Endothelial cell of umbilical vein (primary cell): ENCODE measurements at regions not wholly inside any gene's neighbourhood (a gene's known extent, or its start where the extent isn't known, plus 50 kb on each side); places are given as distances from the start of the nearest gene placed in this dataset.

Experiments
- BruUV-seq: library from RNA; stranded (reverse); fragments of 400-500 nt; replicated peaks from 2 replicates; lab custom pipeline; 2021; lab: Mats Ljungman, UMichigan
- CTCF ChIA-PET: fragments of 300-600, 350-600 bp; sonication (Branson Sonifier 250); formaldehyde crosslinking; loops from one replicate; lab custom pipeline; 2021; ENCODE audit warnings: antibody characterized with exemption, inconsistent platforms; lab: Charles Lee
- POLR2A ChIA-PET: fragments of 300-600, 350-600 bp; sonication (Branson Sonifier 250); formaldehyde crosslinking; loops from one replicate; lab custom pipeline; 2021; ENCODE audit warnings: antibody characterized with exemption, inconsistent platforms; lab: Charles Lee
- DNase-seq: peaks from one replicate; pipeline ENCODE4 v3.0.0-alpha.2; 2011; ENCODE audit warnings: low read depth, low spot score
- FAIRE-seq: peaks from 2 replicates; lab custom pipeline; 2011; peaks lifted over from hg19 to GRCh38; lab: Jason Lieb, UNC
- H2AFZ ChIP-seq: 2 replicates; pipeline ENCODE4 v1.6.0; 2012; ENCODE audit warnings: low read depth, low read length, control low read depth, inconsistent platforms
- H3K27ac ChIP-seq: 2 replicates; pipeline ENCODE4 v1.5.1; 2011; ENCODE audit warnings: low read depth, mild to moderate bottlenecking, control low read depth, low read length, moderate library complexity; ENCODE audit not compliant: insufficient read depth
- H3K27me3 ChIP-seq, 2 experiments: 2 replicates each; pipeline versions ENCODE4 v1.6.0 to v1.6.1; 2011; ENCODE audit warnings: low read length in 2 of 2, mixed read lengths in 1 of 2; ENCODE audit not compliant: control insufficient read depth in 2 of 2, insufficient read depth in 2 of 2
- H3K36me3 ChIP-seq, 2 experiments: 2 replicates in 1 of 2; 3 replicates in 1 of 2; pipeline ENCODE4 v1.5.1; 2011; ENCODE audit warnings: low read length in 2 of 2, mild to moderate bottlenecking in 1 of 2, moderate library complexity in 1 of 2; ENCODE audit not compliant: control insufficient read depth in 2 of 2, insufficient read depth in 2 of 2; ENCODE audit errors: extremely low read depth in 1 of 2
- H3K4me1 ChIP-seq: 3 replicates; pipeline ENCODE4 v1.5.1; 2011; ENCODE audit warnings: mild to moderate bottlenecking, low read length; ENCODE audit not compliant: control insufficient read depth, insufficient read depth; ENCODE audit errors: extremely low read depth
- H3K4me2 ChIP-seq: 2 replicates; pipeline ENCODE4 v1.6.1; 2011; ENCODE audit warnings: low read length, control low read depth, mixed read lengths; ENCODE audit not compliant: insufficient read depth
- H3K4me3 ChIP-seq, 3 experiments: fragments of 200-600 bp in 1 of 3; sonication (generic), shearing (Covaris generic) in 1 of 3; replicated peaks in 1 of 3; 2 replicates each; pipeline ENCODE4 v1.5.1; 2011 to 2016; ENCODE audit warnings: control low read depth in 3 of 3, low read length in 3 of 3, mild to moderate bottlenecking in 2 of 3, inconsistent platforms in 1 of 3, low read depth in 1 of 3, moderate library complexity in 1 of 3; ENCODE audit not compliant: insufficient read depth in 1 of 3
- H3K79me2 ChIP-seq: 2 replicates; pipeline ENCODE4 v1.6.0; 2012; ENCODE audit warnings: low read length, inconsistent platforms; ENCODE audit not compliant: control insufficient read depth, insufficient read depth
- H3K9ac ChIP-seq: replicated peaks from 2 replicates; pipeline ENCODE3; 2011; ENCODE audit warnings: low read length, control low read depth; ENCODE audit not compliant: insufficient read depth; ENCODE audit errors: extremely low read depth
- H3K9me1 ChIP-seq: replicated peaks from 3 replicates; pipeline ENCODE4 v1.6.0; 2011; ENCODE audit warnings: mild to moderate bottlenecking, low read length; ENCODE audit not compliant: control insufficient read depth, insufficient read depth; ENCODE audit errors: extremely low read depth
- H3K9me3 ChIP-seq: replicated peaks from 2 replicates; pipeline ENCODE4 v1.5.1; 2012; ENCODE audit warnings: low read length, inconsistent platforms; ENCODE audit not compliant: control insufficient read depth, insufficient read depth
- H4K20me1 ChIP-seq: replicated peaks from 2 replicates; pipeline ENCODE3; 2011; ENCODE audit warnings: mild to moderate bottlenecking, low read length; ENCODE audit not compliant: control insufficient read depth, insufficient read depth; ENCODE audit errors: extremely low read depth
- CTCF ChIP-seq, 2 donors: IDR thresholded peaks; 1 replicate in 1 of 2; 2 replicates in 1 of 2; pipeline ENCODE4 v1.5.1; 2011; ENCODE audit warnings: low read length in 2 of 2, mild to moderate bottlenecking in 2 of 2, moderate library complexity in 2 of 2, control low read depth in 1 of 2, inconsistent platforms in 1 of 2, low read depth in 1 of 2; ENCODE audit not compliant: insufficient read depth in 1 of 2; ENCODE audit errors: extremely low read depth in 1 of 2
- EZH2 ChIP-seq: IDR thresholded peaks from 2 replicates; pipeline ENCODE4 v1.6.1; 2012; ENCODE audit warnings: borderline replicate concordance, low read depth, mild to moderate bottlenecking, moderate library complexity, low read length, inconsistent platforms; ENCODE audit not compliant: severe bottlenecking
- FOS ChIP-seq: IDR thresholded peaks from 2 replicates; pipeline ENCODE4 v1.6.1; 2011; ENCODE audit warnings: mild to moderate bottlenecking, low read length, moderate library complexity, borderline replicate concordance; ENCODE audit not compliant: insufficient read depth
- GATA2 ChIP-seq: IDR thresholded peaks from 2 replicates; pipeline ENCODE4 v1.7.0; 2011; ENCODE audit warnings: low read depth, mild to moderate bottlenecking, moderate library complexity, mixed read lengths, low read length; ENCODE audit not compliant: insufficient read length, insufficient read depth
- JUN ChIP-seq: IDR thresholded peaks from 2 replicates; pipeline ENCODE4 v1.6.1; 2011; ENCODE audit warnings: borderline replicate concordance, low read depth; ENCODE audit not compliant: insufficient read length, insufficient read depth
- MYC ChIP-seq: IDR thresholded peaks from one replicate; pipeline ENCODE4 v1.6.1; 2011; ENCODE audit warnings: mild to moderate bottlenecking, low read depth, low read length
- POLR2A ChIP-seq: IDR thresholded peaks from 2 replicates; pipeline ENCODE4 v1.6.1; 2012; ENCODE audit warnings: low read depth, mild to moderate bottlenecking, control low read depth, low read length
- POLR2AphosphoS5 ChIP-seq: IDR thresholded peaks from 2 replicates; pipeline ENCODE4 v1.6.1; 2012; ENCODE audit warnings: low read depth, mild to moderate bottlenecking, control low read depth, low read length, moderate library complexity; ENCODE audit not compliant: insufficient read depth
- dilution Hi-C: fragments of 300-500 bp; cut with MboI; formaldehyde crosslinking; loops from one replicate; pipeline ENCODE4 v1.15.0; 2019; ENCODE audit warnings: low sequenced_read_pairs; ENCODE audit not compliant: extremely low pct_ligation_motif_present
- intact Hi-C: fragments of 100-400 bp; cut with micrococcal nuclease; formaldehyde crosslinking; loops from one replicate; pipeline ENCODE4 v1.10.0; 2022
- TF ChIP-seq, protein P1 (sequence below): IDR thresholded peaks from 2 replicates; pipeline ENCODE4 v1.6.1; 2011; ENCODE audit not compliant: insufficient read depth, insufficient read length

- H3K27ac ChIP-seq = no peak overlapping the region
- H3K4me3 ChIP-seq = no peak overlapping the region
- no peak overlapping the region for H3K9ac ChIP-seq
- dilution Hi-C loops (no loop called here), intact Hi-C loops (no loop called here)
- BruUV-seq = no TSS peak
- FAIRE-seq (no peak), DNase-seq (no peak)
- TF ChIP-seq, protein P1, sequence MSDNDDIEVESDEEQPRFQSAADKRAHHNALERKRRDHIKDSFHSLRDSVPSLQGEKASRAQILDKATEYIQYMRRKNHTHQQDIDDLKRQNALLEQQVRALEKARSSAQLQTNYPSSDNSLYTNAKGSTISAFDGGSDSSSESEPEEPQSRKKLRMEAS = no peak
- no peak for TF ChIP-seq GATA2
- no peak for TF ChIP-seq EZH2
- no peak for TF ChIP-seq POLR2AphosphoS5
- no peak for TF ChIP-seq JUN
- TF ChIP-seq POLR2A = no peak
- no peak for TF ChIP-seq FOS
- TF ChIP-seq CTCF (IDR thresholded peaks at IDR 0.05; ENCODE audit: extremely low read depth in 1 of 2, insufficient read depth in 1 of 2, low read depth in 1 of 2, low read length in 2 of 2) = no peak
- TF ChIP-seq MYC = no peak
- ChIA-PET CTCF (interaction anchor here (1.2 to 1.9 kb wide), 3 partner anchors 14 to 164 kb away, joined by 3 to 5 read pairs (median 3); no protein-coding TSS in a partner anchor), POLR2A (no interaction called here)
- no peaks in the 10 kb centered on the region for H3K36me3 ChIP-seq
- H3K27me3 ChIP-seq = peaks cover 0 to 4% of the 10 kb centered on the region in 2 experiments
- H3K9me1 ChIP-seq = no peaks in the 10 kb centered on the region
- H3K9me3 ChIP-seq = no peaks in the 10 kb centered on the region
- no peaks in the 10 kb centered on the region for H3K4me1 ChIP-seq
- H3K79me2 ChIP-seq = no peaks in the 10 kb centered on the region
- no peak overlapping the region for H2AFZ ChIP-seq
- H4K20me1 ChIP-seq = no peaks in the 10 kb centered on the region
- H3K4me2 ChIP-seq = no peak overlapping the region
These were observed 87.0 kb upstream of the SDK1 start for GRCh38 chr7:3214090-3214413.
